Aorta (tissue), 5 donors: ENCODE measurements at regions not wholly inside any gene's neighbourhood (a gene's known extent, or its start where the extent isn't known, plus 50 kb on each side); places are given as distances from the start of the nearest gene placed in this dataset.
"Not testable (repeated sequence)": the region's sequence is repeated elsewhere in the genome, so short reads cannot be mapped to it uniquely, and the experiment has no call there.

Source experiments
- ATAC-seq: fragments of 200-7000 bp; cut with Tn5 transposase; one replicate; pipeline ENCODE4 v1.9.1; 2022; ENCODE audit warnings: moderate library complexity; ENCODE audit not compliant: low FRiP score
- DNase-seq, 2 donors: peaks; one replicate each; pipeline ENCODE4 v3.0.0-alpha.2; 2020
- H3K27ac ChIP-seq, 2 donors: one replicate each; pipeline ENCODE4 v1.5.1; 2013; ENCODE audit warnings: low read length in 2 of 2, mild to moderate bottlenecking in 2 of 2, moderate library complexity in 2 of 2, control low read depth in 1 of 2, inconsistent platforms in 1 of 2, low read depth in 1 of 2
- H3K27me3 ChIP-seq, 2 donors: one replicate each; pipeline ENCODE4 v1.6.1; 2013; ENCODE audit warnings: control low read depth in 1 of 2, low read length in 1 of 2, mild to moderate bottlenecking in 1 of 2, moderate library complexity in 1 of 2; ENCODE audit not compliant: insufficient read depth in 2 of 2, control insufficient read depth in 1 of 2
- H3K36me3 ChIP-seq, 2 donors: one replicate each; pipeline ENCODE4 v1.6.1; 2013; ENCODE audit warnings: control low read depth in 1 of 2, low read length in 1 of 2, mild to moderate bottlenecking in 1 of 2; ENCODE audit not compliant: insufficient read depth in 2 of 2, control insufficient read depth in 1 of 2
- H3K4me1 ChIP-seq, 2 donors: one replicate each; pipeline ENCODE4 v1.6.1; 2013; ENCODE audit warnings: low read length in 2 of 2, control low read depth in 1 of 2, mild to moderate bottlenecking in 1 of 2, moderate library complexity in 1 of 2; ENCODE audit not compliant: insufficient read depth in 2 of 2, control insufficient read depth in 1 of 2
- H3K4me3 ChIP-seq, 2 donors: one replicate each; pipeline ENCODE4 v1.5.1; 2013; ENCODE audit warnings: low read length in 2 of 2, control low read depth in 1 of 2, mild to moderate bottlenecking in 1 of 2
- H3K9me3 ChIP-seq: one replicate; pipeline ENCODE4 v1.6.1; 2013; ENCODE audit warnings: mild to moderate bottlenecking, low read length; ENCODE audit not compliant: control insufficient read depth
- WGBS, 2 donors: extraction: QIAGEN DNeasy Blood & Tissue Kit; methylation state at CpG; one replicate each; pipeline ENCODE4 v1.1.7; 2013; 5-methylcytosine and 5-hydroxymethylcytosine counted together
- intact Hi-C, 2 donors: fragments of 100-400 bp; cut with DNase I; formaldehyde crosslinking; loops; one replicate each; pipeline versions ENCODE4 v1.14.2 to v1.15.0; 2022
- donor health status: healthy with polysubstance abuse.
- donor health status: Bipolar disorder and iron deficiency.
- donor health status: DM: no; HTN: no; CAD: no.
- donor health status: DM: no; HTN: no; CAD: no.
- donor health status: DM: yes; HTN: yes; CAD: no.

- Histone ChIP-seq H3K4me1 (no peaks in the 10 kb centered on the region), H3K9me3 (no peaks in the 10 kb centered on the region), H3K27ac (no peak overlapping the region), H3K27me3 (no peaks in the 10 kb centered on the region), H3K36me3 (no peaks in the 10 kb centered on the region), H3K4me3 (no peak overlapping the region)
- WGBS, 2 donors: 89 to 93% methylated on average over 5 of the region's 5 CpGs
- ATAC-seq (no peak), DNase-seq (no peak)
- intact Hi-C loops: no loop called here
These were observed 253.9 kb downstream of the AGTPBP1 start for GRCh38 chr9:85487872-85488271.

- Histone ChIP-seq H3K9me3 (peaks cover 1% of the 10 kb centered on the region), H3K4me1 (no peaks in the 10 kb centered on the region), H3K27me3 (no peaks in the 10 kb centered on the region), H3K36me3 (no peaks in the 10 kb centered on the region), H3K27ac (no peak overlapping the region), H3K4me3 (no peak overlapping the region)
- ATAC-seq (no peak), DNase-seq (no peak)
- 92 to 94% methylated on average over 2 of the region's 2 CpGs for WGBS, 2 donors
- intact Hi-C loops: no loop called here
These were observed 257.5 kb downstream of the AGTPBP1 start for GRCh38 chr9:85484235-85484634.

- Histone ChIP-seq H3K27ac (no peak overlapping the region), H3K36me3 (no peaks in the 10 kb centered on the region), H3K27me3 (no peaks in the 10 kb centered on the region), H3K9me3 (peaks cover 1% of the 10 kb centered on the region), H3K4me3 (no peak overlapping the region), H3K4me1 (no peaks in the 10 kb centered on the region)
- no peak for DNase-seq
- no peak for ATAC-seq
- intact Hi-C loops: no loop called here
- WGBS, 2 donors: 79 to 83% methylated on average over 4 of the region's 4 CpGs
These were observed 258.5 kb downstream of the AGTPBP1 start for GRCh38 chr9:85483208-85483607.

DNA sequence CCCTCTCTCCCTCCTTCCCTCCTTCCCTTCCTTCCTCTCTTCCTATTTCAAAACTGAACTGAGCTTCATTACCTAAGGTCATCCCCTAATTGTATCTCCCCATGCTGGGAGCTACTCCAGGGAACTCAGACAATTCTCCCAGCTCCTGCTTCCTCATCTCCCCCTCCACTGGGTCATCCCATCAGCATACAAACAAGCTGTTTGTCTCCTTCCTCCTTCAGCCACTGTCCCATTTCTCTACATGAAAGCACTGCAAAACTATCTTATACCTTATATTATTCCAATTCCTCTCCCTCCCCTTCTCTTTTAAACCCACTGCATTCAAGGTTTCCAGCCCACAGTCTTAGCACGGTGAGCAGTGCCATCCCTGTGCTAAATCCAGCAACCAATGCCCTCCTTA, 262.4 kb downstream of the AGTPBP1 start:
- DNase-seq: no peak
- H3K4me3 ChIP-seq: no peak overlapping the region
- WGBS, 2 donors: 83 to 100% methylated on average over 1 of the region's 1 CpG
- peaks cover 1% of the 10 kb centered on the region for H3K9me3 ChIP-seq
- no peak for ATAC-seq
- H3K36me3 ChIP-seq: no peaks in the 10 kb centered on the region
- intact Hi-C loops: no loop called here
- no peaks in the 10 kb centered on the region for H3K27me3 ChIP-seq
- no peak overlapping the region for H3K27ac ChIP-seq
- H3K4me1 ChIP-seq: no peaks in the 10 kb centered on the region

- Histone ChIP-seq H3K27ac (no peak overlapping the region), H3K4me1 (no peaks in the 10 kb centered on the region), H3K4me3 (no peak overlapping the region), H3K9me3 (peaks cover 1% of the 10 kb centered on the region), H3K36me3 (no peaks in the 10 kb centered on the region), H3K27me3 (no peaks in the 10 kb centered on the region)
- no peak for DNase-seq
- no peak for ATAC-seq
- WGBS, 2 donors: 90 to 94% methylated on average over 3 of the region's 3 CpGs
- intact Hi-C loops: no loop called here
These were observed 262.9 kb downstream of the AGTPBP1 start for GRCh38 chr9:85478847-85479246.

DNA sequence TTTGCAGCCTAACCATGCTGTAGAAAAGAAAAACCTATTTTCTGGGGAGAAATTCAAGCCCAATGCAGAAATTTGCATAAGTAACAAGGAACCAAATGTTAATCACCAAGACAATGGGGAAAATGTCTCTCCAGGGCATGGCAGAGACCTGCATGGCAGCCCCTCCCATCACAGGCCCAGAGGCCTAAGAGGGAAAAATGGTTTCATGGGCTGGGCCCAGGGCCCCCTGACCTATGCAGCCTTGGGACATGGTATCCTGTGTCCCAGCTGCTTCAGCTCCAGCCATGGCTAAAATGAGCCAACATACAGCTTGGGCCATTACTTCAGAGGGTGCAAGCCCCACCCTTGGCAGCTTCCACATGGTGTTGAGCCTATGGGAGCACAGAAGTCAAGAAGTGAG, 266.9 kb downstream of the AGTPBP1 start:
- H3K4me3 ChIP-seq, intact Hi-C loops: not testable (repeated sequence)

DNA sequence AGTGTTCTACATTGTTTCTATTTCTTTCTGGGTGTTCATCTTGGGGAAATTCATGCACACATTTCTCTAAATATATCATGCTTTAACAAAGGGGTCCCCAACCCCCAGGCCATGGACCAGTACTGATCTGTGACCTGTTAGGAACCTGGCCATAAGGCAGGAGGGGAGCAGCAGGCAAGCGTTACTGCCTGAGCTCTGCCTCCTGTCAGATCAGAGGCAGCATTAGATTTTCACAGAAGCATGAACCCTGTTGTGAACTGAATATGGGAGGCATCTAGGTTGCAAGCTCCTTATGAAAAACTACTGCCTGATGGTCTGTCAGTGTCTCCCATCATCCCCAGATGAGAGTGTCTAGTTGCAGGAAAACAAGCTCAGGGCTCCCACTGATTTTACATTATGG, 270.0 kb downstream of the AGTPBP1 start:
- no peaks in the 10 kb centered on the region for H3K9me3 ChIP-seq
- H3K36me3 ChIP-seq: no peaks in the 10 kb centered on the region
- intact Hi-C loops: no loop called here
- DNase-seq (no peak), ATAC-seq (no peak)
- H3K27me3 ChIP-seq: no peaks in the 10 kb centered on the region
- no peak overlapping the region for H3K4me3 ChIP-seq
- 60 to 63% methylated on average over 1 of the region's 1 CpG for WGBS, 2 donors
- no peaks in the 10 kb centered on the region for H3K4me1 ChIP-seq
- no peak overlapping the region for H3K27ac ChIP-seq

More for the DNA sequence above, 266.9 kb downstream of the AGTPBP1 start:
- not testable (repeated sequence) for H3K27me3 ChIP-seq, H3K27ac ChIP-seq, DNase-seq, H3K36me3 ChIP-seq, H3K4me1 ChIP-seq, ATAC-seq, H3K9me3 ChIP-seq

GRCh38 chr9:85469041-85469440, 272.7 kb downstream of the AGTPBP1 start:
- no peak overlapping the region for H3K27ac ChIP-seq
- no peak for ATAC-seq
- H3K36me3 ChIP-seq: no peaks in the 10 kb centered on the region
- no peaks in the 10 kb centered on the region for H3K4me1 ChIP-seq
- no peaks in the 10 kb centered on the region for H3K27me3 ChIP-seq
- no peak overlapping the region for H3K4me3 ChIP-seq
- intact Hi-C loops: no loop called here
- no peak for DNase-seq
- H3K9me3 ChIP-seq: no peaks in the 10 kb centered on the region
- 80 to 90% methylated on average over 10 of the region's 10 CpGs for WGBS, 2 donors

- Histone ChIP-seq H3K4me1 (no peaks in the 10 kb centered on the region), H3K27me3 (no peaks in the 10 kb centered on the region), H3K4me3 (no peak overlapping the region), H3K9me3 (no peaks in the 10 kb centered on the region), H3K36me3 (no peaks in the 10 kb centered on the region), H3K27ac (no peak overlapping the region)
- 80 to 83% methylated on average over 10 of the region's 10 CpGs for WGBS, 2 donors
- intact Hi-C loops: no loop called here
- ATAC-seq (no peak), DNase-seq (no peak)
These were observed 274.9 kb downstream of the AGTPBP1 start for GRCh38 chr9:85466834-85467233.
